ENCODE measurements at regions not wholly inside any gene's neighbourhood (a gene's known extent, or its start where the extent isn't known, plus 50 kb on each side); places are given as distances from the start of the nearest gene placed in this dataset.

GRCh38 chr17:12522743-12523183 lies 142.9 kb upstream of the MYOCD start:
- no peak for TF ChIP-seq EP300 (IDR thresholded peaks at IDR 0.05)
- no peak for TF ChIP-seq POLR2A (IDR thresholded peaks at IDR 0.05)

Data from tibial nerve (tissue), 3 donors.